ENCODE measurements at regions not wholly inside any gene's neighbourhood (a gene's known extent, or its start where the extent isn't known, plus 50 kb on each side); places are given as distances from the start of the nearest gene placed in this dataset.
"Not testable (repeated sequence)": the region's sequence is repeated elsewhere in the genome, so short reads cannot be mapped to it uniquely, and the experiment has no call there.

GRCh38 chr1:242954945-242955344 is 300.1 kb downstream of the CEP170 start:
- DNase-seq (ENCODE audit: low spot score); intact Hi-C loops (cut with micrococcal nuclease; ENCODE audit: unreplicated experiment); H3K79me2 ChIP-seq (ENCODE audit: insufficient read depth, low read depth, low read length); CTCF ChIA-PET (ENCODE audit: unreplicated experiment); H3K9me2 ChIP-seq (ENCODE audit: insufficient read depth, low read length); H3K9me3 ChIP-seq (ENCODE audit: low read length); H3K4me1 ChIP-seq (ENCODE audit: insufficient read depth, low read length, poor library complexity, severe bottlenecking); H4K20me1 ChIP-seq (ENCODE audit: insufficient read depth, low read length); H3K36me3 ChIP-seq (ENCODE audit: insufficient read depth, low read length); BruUV-seq (replicated peaks); H3K4me2 ChIP-seq (ENCODE audit: low read length); H2AFZ ChIP-seq (ENCODE audit: low read length); H3K4me3 ChIP-seq (ENCODE audit: low read depth, low read length, poor library complexity, severe bottlenecking); H3K27ac ChIP-seq (ENCODE audit: low read depth, low read length, poor library complexity, severe bottlenecking): not testable (repeated sequence)
- POLR2A ChIA-PET: interaction anchor here (0.6 kb wide), 1 partner anchor 58 kb away, joined by 3 read pairs; no protein-coding TSS in a partner anchor

DNA sequence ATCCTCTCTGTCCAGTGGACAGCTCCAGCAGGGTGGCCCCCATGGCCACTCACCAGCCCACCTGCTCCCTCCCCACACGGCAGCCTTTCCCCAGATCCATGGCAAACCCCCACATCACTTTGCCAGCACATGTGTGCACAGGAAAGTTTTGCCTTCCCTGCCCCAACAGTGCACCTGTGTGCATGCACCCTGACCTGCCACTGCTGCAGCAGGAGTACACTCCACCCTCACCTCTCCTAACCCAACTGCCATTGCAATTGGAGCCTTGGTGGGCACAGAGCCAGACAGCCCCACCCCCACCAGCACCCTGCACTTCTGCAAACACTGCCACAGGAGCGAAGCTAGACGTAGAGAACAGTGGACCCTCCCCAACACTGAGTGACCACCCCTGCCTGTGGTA is 308.9 kb downstream of the CEP170 start:
- no peaks in the 10 kb centered on the region for H3K36me3 ChIP-seq (ENCODE audit: insufficient read depth, low read length)
- BruUV-seq (replicated peaks): no TSS peak
- H2AFZ ChIP-seq (ENCODE audit: low read length): no peak overlapping the region
- H3K79me2 ChIP-seq (ENCODE audit: insufficient read depth, low read depth, low read length): no peaks in the 10 kb centered on the region
- TF ChIP-seq, protein P1, sequence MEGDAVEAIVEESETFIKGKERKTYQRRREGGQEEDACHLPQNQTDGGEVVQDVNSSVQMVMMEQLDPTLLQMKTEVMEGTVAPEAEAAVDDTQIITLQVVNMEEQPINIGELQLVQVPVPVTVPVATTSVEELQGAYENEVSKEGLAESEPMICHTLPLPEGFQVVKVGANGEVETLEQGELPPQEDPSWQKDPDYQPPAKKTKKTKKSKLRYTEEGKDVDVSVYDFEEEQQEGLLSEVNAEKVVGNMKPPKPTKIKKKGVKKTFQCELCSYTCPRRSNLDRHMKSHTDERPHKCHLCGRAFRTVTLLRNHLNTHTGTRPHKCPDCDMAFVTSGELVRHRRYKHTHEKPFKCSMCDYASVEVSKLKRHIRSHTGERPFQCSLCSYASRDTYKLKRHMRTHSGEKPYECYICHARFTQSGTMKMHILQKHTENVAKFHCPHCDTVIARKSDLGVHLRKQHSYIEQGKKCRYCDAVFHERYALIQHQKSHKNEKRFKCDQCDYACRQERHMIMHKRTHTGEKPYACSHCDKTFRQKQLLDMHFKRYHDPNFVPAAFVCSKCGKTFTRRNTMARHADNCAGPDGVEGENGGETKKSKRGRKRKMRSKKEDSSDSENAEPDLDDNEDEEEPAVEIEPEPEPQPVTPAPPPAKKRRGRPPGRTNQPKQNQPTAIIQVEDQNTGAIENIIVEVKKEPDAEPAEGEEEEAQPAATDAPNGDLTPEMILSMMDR (conservative IDR thresholded peaks at IDR 0.05; ENCODE audit: low read length): no peak
- TF ChIP-seq EZH2phosphoT487 (IDR thresholded peaks at IDR 0.05; ENCODE audit: borderline replicate concordance, low read depth, low read length): no peak
- POLR2A ChIA-PET: no interaction called here
- no peak overlapping the region for H3K27ac ChIP-seq (ENCODE audit: low read depth, low read length, poor library complexity, severe bottlenecking)
- DNase-seq (ENCODE audit: low spot score): no peak
- H3K4me2 ChIP-seq (ENCODE audit: low read length): no peak overlapping the region
- CTCF ChIA-PET (ENCODE audit: unreplicated experiment): no interaction called here
- H3K4me3 ChIP-seq (ENCODE audit: low read depth, low read length, poor library complexity, severe bottlenecking): no peak overlapping the region
- no peaks in the 10 kb centered on the region for H3K4me1 ChIP-seq (ENCODE audit: insufficient read depth, low read length, poor library complexity, severe bottlenecking)
- H3K9me3 ChIP-seq (ENCODE audit: low read length): no peaks in the 10 kb centered on the region
- intact Hi-C loops (cut with micrococcal nuclease; ENCODE audit: unreplicated experiment): no loop called here
- H4K20me1 ChIP-seq (ENCODE audit: insufficient read depth, low read length): no peaks in the 10 kb centered on the region
- no peaks in the 10 kb centered on the region for H3K9me2 ChIP-seq (ENCODE audit: insufficient read depth, low read length)

GRCh38 chr1:242936725-242937124 is 318.4 kb downstream of the CEP170 start:
- H3K9me3 ChIP-seq (ENCODE audit: low read length); H3K79me2 ChIP-seq (ENCODE audit: insufficient read depth, low read depth, low read length); H3K9me2 ChIP-seq (ENCODE audit: insufficient read depth, low read length); H4K20me1 ChIP-seq (ENCODE audit: insufficient read depth, low read length); intact Hi-C loops (cut with micrococcal nuclease; ENCODE audit: unreplicated experiment); H3K4me2 ChIP-seq (ENCODE audit: low read length); POLR2A ChIA-PET; H3K36me3 ChIP-seq (ENCODE audit: insufficient read depth, low read length); H3K4me1 ChIP-seq (ENCODE audit: insufficient read depth, low read length, poor library complexity, severe bottlenecking); H2AFZ ChIP-seq (ENCODE audit: low read length); CTCF ChIA-PET (ENCODE audit: unreplicated experiment); H3K4me3 ChIP-seq (ENCODE audit: low read depth, low read length, poor library complexity, severe bottlenecking); BruUV-seq (replicated peaks); H3K27ac ChIP-seq (ENCODE audit: low read depth, low read length, poor library complexity, severe bottlenecking): not testable (repeated sequence)
- DNase-seq (ENCODE audit: low spot score): peak; percentile 12
- TF ChIP-seq, protein P1 (conservative IDR thresholded peaks at IDR 0.05; ENCODE audit: low read length): peak; percentile 49

GRCh38 chr1:242924717-242925116 is 330.4 kb downstream of the CEP170 start:
- intact Hi-C loops (cut with micrococcal nuclease; ENCODE audit: unreplicated experiment); DNase-seq (ENCODE audit: low spot score); H3K27ac ChIP-seq (ENCODE audit: low read depth, low read length, poor library complexity, severe bottlenecking); H3K4me2 ChIP-seq (ENCODE audit: low read length); H3K4me3 ChIP-seq (ENCODE audit: low read depth, low read length, poor library complexity, severe bottlenecking); H3K9me2 ChIP-seq (ENCODE audit: insufficient read depth, low read length); H3K4me1 ChIP-seq (ENCODE audit: insufficient read depth, low read length, poor library complexity, severe bottlenecking); H4K20me1 ChIP-seq (ENCODE audit: insufficient read depth, low read length); H3K9me3 ChIP-seq (ENCODE audit: low read length); BruUV-seq (replicated peaks); H3K36me3 ChIP-seq (ENCODE audit: insufficient read depth, low read length); H2AFZ ChIP-seq (ENCODE audit: low read length); CTCF ChIA-PET (ENCODE audit: unreplicated experiment); POLR2A ChIA-PET; H3K79me2 ChIP-seq (ENCODE audit: insufficient read depth, low read depth, low read length): not testable (repeated sequence)

- H4K20me1 ChIP-seq (ENCODE audit: insufficient read depth, low read length); H3K9me3 ChIP-seq (ENCODE audit: low read length); H3K27ac ChIP-seq (ENCODE audit: low read depth, low read length, poor library complexity, severe bottlenecking); BruUV-seq (replicated peaks); DNase-seq (ENCODE audit: low spot score); POLR2A ChIA-PET; H3K4me1 ChIP-seq (ENCODE audit: insufficient read depth, low read length, poor library complexity, severe bottlenecking); H3K4me2 ChIP-seq (ENCODE audit: low read length); H3K79me2 ChIP-seq (ENCODE audit: insufficient read depth, low read depth, low read length); H2AFZ ChIP-seq (ENCODE audit: low read length); H3K36me3 ChIP-seq (ENCODE audit: insufficient read depth, low read length); CTCF ChIA-PET (ENCODE audit: unreplicated experiment); intact Hi-C loops (cut with micrococcal nuclease; ENCODE audit: unreplicated experiment); H3K4me3 ChIP-seq (ENCODE audit: low read depth, low read length, poor library complexity, severe bottlenecking); H3K9me2 ChIP-seq (ENCODE audit: insufficient read depth, low read length): not testable (repeated sequence)
Measured at GRCh38 chr1:242923603-242924002, 331.5 kb downstream of the CEP170 start.

Data from OCI-LY7 (cell line).